Glutamatergic neuron (in vitro differentiated cells): ENCODE measurements at regions not wholly inside any gene's neighbourhood (a gene's known extent, or its start where the extent isn't known, plus 50 kb on each side); places are given as distances from the start of the nearest gene placed in this dataset.

Source experiments
- DNase-seq: peaks from one replicate; pipeline ENCODE4 v3.0.0; 2022
- H3K27ac Mint-ChIP-seq: one replicate; pipeline ENCODE4 v1.8.0; 2020; ENCODE audit warnings: mild to moderate bottlenecking, mixed read lengths, inconsistent platforms; ENCODE audit not compliant: unreplicated experiment
- H3K27me3 Mint-ChIP-seq: one replicate; pipeline ENCODE4 v1.8.0; 2020; ENCODE audit warnings: mild to moderate bottlenecking, moderate library complexity, mixed read lengths, inconsistent platforms; ENCODE audit not compliant: unreplicated experiment
- H3K36me3 Mint-ChIP-seq: one replicate; pipeline ENCODE4 v1.8.0; 2020; ENCODE audit warnings: mild to moderate bottlenecking, mixed read lengths, inconsistent platforms; ENCODE audit not compliant: unreplicated experiment
- H3K4me1 Mint-ChIP-seq: one replicate; pipeline ENCODE4 v1.8.0; 2020; ENCODE audit warnings: mild to moderate bottlenecking, low read depth, mixed read lengths, inconsistent platforms; ENCODE audit not compliant: unreplicated experiment
- H3K4me3 Mint-ChIP-seq: one replicate; pipeline ENCODE4 v1.8.0; 2020; ENCODE audit warnings: mild to moderate bottlenecking, mixed read lengths, inconsistent platforms; ENCODE audit not compliant: unreplicated experiment
- H3K9me3 Mint-ChIP-seq: one replicate; pipeline ENCODE4 v1.8.0; 2020; ENCODE audit warnings: mild to moderate bottlenecking, moderate library complexity, mixed read lengths, inconsistent platforms; ENCODE audit not compliant: unreplicated experiment
- TF ChIP-seq, protein P1 (sequence below): fragments of 200-600 bp; sonication (generic); IDR thresholded peaks from one replicate; pipeline ENCODE4 v1.5.0; 2021; ENCODE audit not compliant: partially characterized antibody, unreplicated experiment

DNA sequence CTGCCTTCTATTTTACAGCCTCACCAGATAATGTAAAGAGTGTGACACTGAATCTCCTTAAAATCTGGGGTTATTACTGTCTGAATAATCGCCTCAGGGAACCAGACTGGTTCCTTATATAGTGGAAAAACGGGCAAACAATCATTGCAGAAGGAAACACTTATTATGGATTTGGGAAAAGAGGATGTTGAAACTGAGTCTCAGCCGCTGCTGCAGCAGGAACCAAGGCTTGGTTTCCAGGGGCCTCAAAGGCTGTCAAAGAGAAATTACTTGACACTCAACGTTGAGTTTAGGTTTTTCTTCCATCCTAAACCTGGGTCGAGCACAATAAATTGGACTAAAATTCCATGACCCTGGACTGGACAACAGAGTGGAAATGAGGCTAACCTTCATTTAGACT is 103.8 kb upstream of the AHR start:
- H3K36me3 Mint-ChIP-seq = no peaks in the 10 kb centered on the region
- no peaks in the 10 kb centered on the region for H3K9me3 Mint-ChIP-seq
- no peaks in the 10 kb centered on the region for H3K27me3 Mint-ChIP-seq
- H3K4me1 Mint-ChIP-seq = no peaks in the 10 kb centered on the region
- TF ChIP-seq, protein P1, sequence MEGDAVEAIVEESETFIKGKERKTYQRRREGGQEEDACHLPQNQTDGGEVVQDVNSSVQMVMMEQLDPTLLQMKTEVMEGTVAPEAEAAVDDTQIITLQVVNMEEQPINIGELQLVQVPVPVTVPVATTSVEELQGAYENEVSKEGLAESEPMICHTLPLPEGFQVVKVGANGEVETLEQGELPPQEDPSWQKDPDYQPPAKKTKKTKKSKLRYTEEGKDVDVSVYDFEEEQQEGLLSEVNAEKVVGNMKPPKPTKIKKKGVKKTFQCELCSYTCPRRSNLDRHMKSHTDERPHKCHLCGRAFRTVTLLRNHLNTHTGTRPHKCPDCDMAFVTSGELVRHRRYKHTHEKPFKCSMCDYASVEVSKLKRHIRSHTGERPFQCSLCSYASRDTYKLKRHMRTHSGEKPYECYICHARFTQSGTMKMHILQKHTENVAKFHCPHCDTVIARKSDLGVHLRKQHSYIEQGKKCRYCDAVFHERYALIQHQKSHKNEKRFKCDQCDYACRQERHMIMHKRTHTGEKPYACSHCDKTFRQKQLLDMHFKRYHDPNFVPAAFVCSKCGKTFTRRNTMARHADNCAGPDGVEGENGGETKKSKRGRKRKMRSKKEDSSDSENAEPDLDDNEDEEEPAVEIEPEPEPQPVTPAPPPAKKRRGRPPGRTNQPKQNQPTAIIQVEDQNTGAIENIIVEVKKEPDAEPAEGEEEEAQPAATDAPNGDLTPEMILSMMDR = no peak
- H3K4me3 Mint-ChIP-seq = no peak overlapping the region
- no peak for DNase-seq
- no peak overlapping the region for H3K27ac Mint-ChIP-seq

DNA sequence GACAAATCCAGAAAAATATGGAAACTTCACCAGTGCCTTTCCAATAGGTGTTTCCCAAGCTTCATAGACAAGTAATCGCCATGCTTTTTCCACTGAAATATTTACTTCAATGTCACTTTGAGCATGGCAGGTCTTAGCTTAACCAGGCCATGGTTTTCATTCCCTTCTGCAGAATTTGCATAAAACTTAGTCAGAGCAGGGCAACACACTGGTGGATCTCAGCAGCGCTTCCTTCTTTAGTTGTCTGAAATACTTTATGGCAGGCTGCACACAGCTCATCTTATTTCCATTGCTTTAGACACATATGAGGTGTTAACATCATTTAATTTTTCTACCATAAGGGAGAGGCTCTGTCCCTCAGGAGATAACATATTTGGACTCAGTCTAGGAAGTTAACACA is 102.9 kb upstream of the AHR start:
- H3K9me3 Mint-ChIP-seq = no peaks in the 10 kb centered on the region
- TF ChIP-seq, protein P1 = no peak
- no peak for DNase-seq
- H3K36me3 Mint-ChIP-seq = no peaks in the 10 kb centered on the region
- H3K4me1 Mint-ChIP-seq = no peaks in the 10 kb centered on the region
- H3K27me3 Mint-ChIP-seq = no peaks in the 10 kb centered on the region
- H3K27ac Mint-ChIP-seq = no peak overlapping the region
- no peak overlapping the region for H3K4me3 Mint-ChIP-seq

DNA sequence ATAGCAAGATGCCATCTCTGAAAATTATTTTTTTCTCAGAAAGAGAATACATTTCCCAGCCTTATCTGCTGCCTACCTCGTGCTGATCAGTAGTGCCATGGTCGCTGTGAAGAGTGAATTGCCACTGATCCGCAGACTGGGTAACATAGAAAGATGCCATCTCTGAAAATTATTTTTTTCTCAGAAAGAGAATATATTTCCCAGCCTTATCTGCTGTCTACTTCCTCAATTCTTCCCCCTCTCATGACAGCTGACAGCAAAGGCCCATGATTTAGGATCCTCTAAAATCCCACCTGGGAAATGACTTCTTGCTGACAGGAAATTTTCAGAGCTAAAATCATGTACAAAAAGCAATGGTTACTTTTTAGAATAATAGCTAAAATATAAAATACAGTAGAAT is 92.5 kb upstream of the AHR start:
- Mint-ChIP-seq H3K4me3 (no peak overlapping the region), H3K9me3 (no peaks in the 10 kb centered on the region), H3K36me3 (no peaks in the 10 kb centered on the region), H3K27ac (no peak overlapping the region), H3K27me3 (no peaks in the 10 kb centered on the region), H3K4me1 (peaks cover 2% of the 10 kb centered on the region)
- DNase-seq = no peak
- TF ChIP-seq, protein P1 = no peak

DNA sequence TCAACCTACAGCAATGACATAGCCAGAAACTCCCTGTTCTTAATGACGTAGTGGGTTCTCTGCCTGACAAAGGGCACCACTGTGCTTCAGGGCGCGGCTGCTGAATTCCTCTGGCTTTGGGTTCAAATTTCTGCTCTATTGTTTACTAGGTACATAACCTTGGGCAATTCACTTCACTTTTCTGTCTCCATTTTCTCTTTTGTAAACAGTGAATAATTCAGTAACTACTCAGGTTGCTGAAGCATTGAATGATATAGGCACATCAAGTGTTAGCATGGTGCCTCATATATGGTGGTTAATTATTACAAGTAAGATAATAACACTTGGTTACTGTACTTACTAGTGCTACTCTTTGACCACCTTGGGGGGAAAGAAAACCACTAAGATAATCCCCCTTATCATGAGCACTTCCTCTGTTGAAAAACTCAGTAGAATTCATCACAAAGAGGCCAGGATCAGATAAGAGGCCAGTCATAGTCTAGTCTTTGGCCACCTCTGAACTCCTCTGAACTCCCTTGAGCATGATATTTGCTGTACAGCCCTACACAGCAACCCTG is 92.0 kb upstream of the AHR start:
- no peak for DNase-seq
- peaks cover 2% of the 10 kb centered on the region for H3K4me1 Mint-ChIP-seq
- no peaks in the 10 kb centered on the region for H3K9me3 Mint-ChIP-seq
- H3K4me3 Mint-ChIP-seq = no peak overlapping the region
- TF ChIP-seq, protein P1 = no peak
- H3K27ac Mint-ChIP-seq = no peak overlapping the region
- no peaks in the 10 kb centered on the region for H3K36me3 Mint-ChIP-seq
- H3K27me3 Mint-ChIP-seq = no peaks in the 10 kb centered on the region

DNA sequence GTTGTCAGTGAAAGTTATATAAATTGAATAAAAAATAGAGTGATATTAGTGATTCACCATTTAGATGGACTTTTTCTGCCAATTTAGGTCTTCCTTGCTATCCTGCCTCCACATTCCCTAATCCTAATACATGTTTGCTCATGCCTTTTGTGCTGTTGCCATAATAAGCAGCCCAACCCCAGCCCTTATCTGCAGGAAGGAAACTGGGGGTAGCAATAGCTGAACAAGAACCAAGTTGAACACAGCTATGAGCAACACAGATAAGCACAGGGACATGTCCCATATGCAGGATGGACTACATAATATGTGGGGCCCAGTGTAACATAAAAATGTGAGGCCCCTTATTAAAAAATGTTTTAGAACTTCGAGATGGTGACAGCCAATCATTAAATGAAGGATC is 91.2 kb upstream of the AHR start:
- TF ChIP-seq, protein P1 = no peak
- Mint-ChIP-seq H3K27ac (no peak overlapping the region), H3K36me3 (no peaks in the 10 kb centered on the region), H3K4me1 (peaks cover 2% of the 10 kb centered on the region), H3K27me3 (no peaks in the 10 kb centered on the region), H3K4me3 (no peak overlapping the region), H3K9me3 (no peaks in the 10 kb centered on the region)
- no peak for DNase-seq
